Suprapubic skin (tissue), 4 donors: ENCODE measurements at regions not wholly inside any gene's neighbourhood (a gene's known extent, or its start where the extent isn't known, plus 50 kb on each side); places are given as distances from the start of the nearest gene placed in this dataset.

Experiments used
- DNase-seq, 2 donors: peaks; one replicate each; pipeline ENCODE4 v3.0.0-alpha.2; 2019; ENCODE audit warnings: low spot score in 2 of 2
- H3K27ac ChIP-seq: fragments of 200-600 bp; sonication (generic); one replicate; pipeline ENCODE4 v1.5.1; 2019
- H3K27me3 ChIP-seq: fragments of 200-600 bp; sonication (generic); one replicate; pipeline ENCODE4 v1.5.1; 2019
- H3K36me3 ChIP-seq: fragments of 200-600 bp; sonication (generic); one replicate; pipeline ENCODE4 v1.5.1; 2019
- H3K4me1 ChIP-seq: fragments of 200-600 bp; sonication (generic); one replicate; pipeline ENCODE4 v1.5.1; 2019
- H3K4me3 ChIP-seq: fragments of 200-600 bp; sonication (generic); one replicate; pipeline ENCODE4 v1.5.1; 2019; ENCODE audit warnings: mild to moderate bottlenecking
- H3K9me3 ChIP-seq: fragments of 200-600 bp; sonication (generic); one replicate; pipeline ENCODE4 v1.5.1; 2019
- EP300 ChIP-seq: sonication (generic); formaldehyde crosslinking; IDR thresholded peaks from one replicate; pipeline ENCODE4 v1.6.1; 2017; ENCODE audit warnings: antibody characterized with exemption
- POLR2A ChIP-seq, 2 donors: fragments of 450-650 bp; IDR thresholded peaks; one replicate each; pipeline ENCODE4 v1.6.1; 2017; ENCODE audit warnings: antibody characterized with exemption in 2 of 2, mild to moderate bottlenecking in 2 of 2, moderate library complexity in 2 of 2
- POLR2AphosphoS5 ChIP-seq, 3 donors: sonication (generic); formaldehyde crosslinking; IDR thresholded peaks; one replicate each; pipeline ENCODE4 v1.6.1; 2017; ENCODE audit warnings: antibody characterized with exemption in 3 of 3
- WGBS: methylation state at CpG from one replicate; pipeline ENCODE4 v1.1.5; 2018; 5-methylcytosine and 5-hydroxymethylcytosine counted together
- TF ChIP-seq, protein P1 (sequence below), 2 donors: fragments of 200-600 bp in 1 of 2; fragments of 450-650 bp in 1 of 2; sonication (generic) in 1 of 2; IDR thresholded peaks; one replicate each; pipeline ENCODE4 v1.5.1; 2016 to 2019; ENCODE audit warnings: antibody characterized with exemption in 2 of 2, mild to moderate bottlenecking in 1 of 2, moderate library complexity in 1 of 2

DNA sequence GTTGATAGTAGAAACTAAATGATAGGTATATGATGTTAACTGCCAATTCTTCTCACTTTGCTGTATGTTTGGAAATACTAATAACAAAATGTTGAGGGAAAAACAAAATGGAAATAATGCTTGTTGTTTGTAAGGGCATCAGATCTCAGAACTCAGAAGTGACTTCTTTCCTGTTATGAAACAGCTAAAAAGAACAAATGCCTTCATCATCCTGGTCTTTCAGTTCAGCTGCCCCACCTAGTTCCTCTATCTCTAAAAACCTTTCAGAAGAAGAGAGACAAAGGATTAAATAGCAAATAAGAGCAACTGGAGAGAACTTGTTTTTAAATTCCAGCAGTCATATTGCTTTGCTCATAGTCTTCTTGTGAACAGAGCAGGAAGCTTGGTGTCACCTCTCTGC is 345.3 kb upstream of the NCAM1 start:
- Histone ChIP-seq H3K27ac (no peak overlapping the region), H3K9me3 (no peaks in the 10 kb centered on the region), H3K36me3 (no peaks in the 10 kb centered on the region), H3K27me3 (no peaks in the 10 kb centered on the region), H3K4me3 (no peak overlapping the region), H3K4me1 (peaks cover 15% of the 10 kb centered on the region)
- DNase-seq = no peak
- TF ChIP-seq POLR2AphosphoS5 (IDR thresholded peaks at IDR 0.05) = no peak
- TF ChIP-seq, protein P1, sequence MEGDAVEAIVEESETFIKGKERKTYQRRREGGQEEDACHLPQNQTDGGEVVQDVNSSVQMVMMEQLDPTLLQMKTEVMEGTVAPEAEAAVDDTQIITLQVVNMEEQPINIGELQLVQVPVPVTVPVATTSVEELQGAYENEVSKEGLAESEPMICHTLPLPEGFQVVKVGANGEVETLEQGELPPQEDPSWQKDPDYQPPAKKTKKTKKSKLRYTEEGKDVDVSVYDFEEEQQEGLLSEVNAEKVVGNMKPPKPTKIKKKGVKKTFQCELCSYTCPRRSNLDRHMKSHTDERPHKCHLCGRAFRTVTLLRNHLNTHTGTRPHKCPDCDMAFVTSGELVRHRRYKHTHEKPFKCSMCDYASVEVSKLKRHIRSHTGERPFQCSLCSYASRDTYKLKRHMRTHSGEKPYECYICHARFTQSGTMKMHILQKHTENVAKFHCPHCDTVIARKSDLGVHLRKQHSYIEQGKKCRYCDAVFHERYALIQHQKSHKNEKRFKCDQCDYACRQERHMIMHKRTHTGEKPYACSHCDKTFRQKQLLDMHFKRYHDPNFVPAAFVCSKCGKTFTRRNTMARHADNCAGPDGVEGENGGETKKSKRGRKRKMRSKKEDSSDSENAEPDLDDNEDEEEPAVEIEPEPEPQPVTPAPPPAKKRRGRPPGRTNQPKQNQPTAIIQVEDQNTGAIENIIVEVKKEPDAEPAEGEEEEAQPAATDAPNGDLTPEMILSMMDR (IDR thresholded peaks at IDR 0.05) = no peak
- no peak for TF ChIP-seq POLR2A (IDR thresholded peaks at IDR 0.05)
- no peak for TF ChIP-seq EP300

DNA sequence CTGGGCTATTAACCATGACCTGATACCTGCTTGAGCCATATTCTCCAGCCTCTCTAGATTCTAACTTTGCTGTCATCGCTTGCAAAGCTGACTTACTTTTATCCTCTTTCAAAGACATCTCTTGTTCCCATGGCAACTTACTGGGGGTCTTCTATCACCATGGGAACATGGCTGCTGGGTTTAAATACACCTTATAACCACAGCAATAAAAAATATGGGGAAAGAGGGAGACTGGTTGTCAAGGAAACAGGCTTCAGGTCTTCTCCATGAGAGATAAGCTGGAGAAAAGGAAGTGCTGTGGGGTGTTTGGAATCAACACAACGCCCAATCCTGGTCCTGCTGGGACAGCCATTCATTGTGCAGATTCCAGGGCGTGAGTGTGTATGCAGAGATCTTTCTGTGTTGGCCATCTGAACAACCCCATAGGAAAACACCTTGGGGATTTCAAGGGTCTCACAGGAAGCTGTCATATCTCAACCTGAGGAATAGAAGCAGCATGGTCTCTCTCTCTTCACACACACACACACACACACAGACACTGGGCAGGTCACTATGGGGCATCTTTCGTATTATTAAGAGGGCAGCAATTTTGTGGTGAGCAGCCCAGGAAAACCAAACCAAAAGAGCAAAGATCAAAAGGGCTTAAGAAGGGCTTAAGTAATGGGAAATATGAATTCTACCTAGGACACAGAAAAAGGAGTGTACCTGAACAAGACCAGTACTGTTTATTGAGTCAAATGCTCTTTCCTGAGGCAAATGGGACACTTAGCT is 344.7 kb upstream of the NCAM1 start:
- Histone ChIP-seq H3K27ac (no peak overlapping the region), H3K4me3 (no peak overlapping the region), H3K36me3 (no peaks in the 10 kb centered on the region), H3K27me3 (no peaks in the 10 kb centered on the region), H3K9me3 (no peaks in the 10 kb centered on the region), H3K4me1 (peaks cover 15% of the 10 kb centered on the region)
- TF ChIP-seq EP300 = no peak
- no peak for TF ChIP-seq POLR2A (IDR thresholded peaks at IDR 0.05)
- no peak for TF ChIP-seq POLR2AphosphoS5 (IDR thresholded peaks at IDR 0.05)
- WGBS = 92% methylated on average over 4 of the region's 4 CpGs
- no peak for DNase-seq

DNA sequence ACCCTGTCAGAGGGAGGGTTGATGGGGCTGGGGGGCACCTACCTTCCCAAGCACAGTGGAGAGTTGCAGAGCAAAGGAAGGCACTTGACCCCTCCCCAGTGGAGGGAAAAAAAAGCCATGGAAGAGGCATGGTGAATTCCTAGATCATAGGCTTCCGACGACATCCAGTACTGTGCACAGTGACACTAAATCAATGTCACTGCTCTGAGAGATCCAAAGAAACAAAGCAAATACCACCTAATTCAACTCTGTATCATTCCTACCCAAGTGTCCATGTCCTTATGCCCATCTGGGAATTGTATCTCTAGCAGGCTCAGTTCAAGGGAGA is 344.2 kb upstream of the NCAM1 start:
- Histone ChIP-seq H3K4me3 (no peak overlapping the region), H3K9me3 (no peaks in the 10 kb centered on the region), H3K27ac (no peak overlapping the region), H3K27me3 (no peaks in the 10 kb centered on the region), H3K4me1 (peaks cover 14% of the 10 kb centered on the region), H3K36me3 (no peaks in the 10 kb centered on the region)
- DNase-seq = no peak
- 94% methylated on average over 2 of the region's 2 CpGs for WGBS
- TF ChIP-seq, protein P1 (IDR thresholded peaks at IDR 0.05) = no peak
- no peak for TF ChIP-seq POLR2AphosphoS5 (IDR thresholded peaks at IDR 0.05)
- no peak for TF ChIP-seq EP300
- TF ChIP-seq POLR2A (IDR thresholded peaks at IDR 0.05) = no peak

DNA sequence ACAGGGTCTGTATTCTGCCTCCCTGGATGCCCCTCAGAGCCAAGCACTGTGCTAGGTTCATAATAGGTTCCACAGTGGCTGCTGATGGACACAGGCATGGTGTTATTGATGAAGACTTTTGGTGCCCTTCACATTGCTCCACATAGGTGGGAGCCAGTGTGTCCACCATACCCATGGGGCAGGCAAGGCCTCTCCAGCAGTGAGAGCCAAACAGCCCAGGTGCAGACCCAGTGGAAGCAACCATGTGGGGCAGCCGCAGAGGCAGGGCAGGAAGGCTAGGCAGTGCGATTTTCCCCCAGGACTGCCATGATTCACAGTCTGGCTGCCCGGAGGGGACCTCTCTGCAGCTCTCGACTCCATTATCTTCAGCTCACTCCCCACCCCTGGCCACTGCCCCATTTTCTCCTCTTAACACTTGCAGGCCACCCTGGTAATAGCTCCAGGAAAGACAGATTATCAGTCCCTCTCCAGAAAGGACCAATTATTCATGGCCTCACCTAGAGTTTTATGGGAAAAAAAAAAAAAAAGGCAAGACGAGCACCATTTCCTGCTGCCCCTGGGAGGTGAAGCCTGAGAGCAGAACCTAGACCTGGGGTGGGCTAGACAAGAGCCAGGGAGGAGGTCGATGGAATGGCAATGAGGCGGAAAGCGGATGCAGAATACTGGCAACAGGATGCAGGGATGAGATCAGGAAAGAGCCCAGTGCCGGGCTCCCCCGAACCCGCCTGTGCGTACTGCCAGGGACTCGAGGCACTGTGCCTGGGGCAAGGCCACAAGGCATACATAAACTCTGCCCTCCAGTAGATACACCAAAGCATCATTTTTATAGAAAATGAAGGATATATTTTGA is 343.0 kb upstream of the NCAM1 start:
- WGBS = 87% methylated on average over 13 of the region's 13 CpGs
- Histone ChIP-seq H3K27me3 (no peaks in the 10 kb centered on the region), H3K4me3 (no peak overlapping the region), H3K27ac (no peak overlapping the region), H3K4me1 (peaks cover 3% of the 10 kb centered on the region), H3K9me3 (no peaks in the 10 kb centered on the region), H3K36me3 (no peaks in the 10 kb centered on the region)
- DNase-seq = no peak
- TF ChIP-seq POLR2AphosphoS5 (IDR thresholded peaks at IDR 0.05) (no peak), POLR2A (IDR thresholded peaks at IDR 0.05) (no peak), EP300 (no peak)
- TF ChIP-seq, protein P1 (IDR thresholded peaks at IDR 0.05) = no peak

DNA sequence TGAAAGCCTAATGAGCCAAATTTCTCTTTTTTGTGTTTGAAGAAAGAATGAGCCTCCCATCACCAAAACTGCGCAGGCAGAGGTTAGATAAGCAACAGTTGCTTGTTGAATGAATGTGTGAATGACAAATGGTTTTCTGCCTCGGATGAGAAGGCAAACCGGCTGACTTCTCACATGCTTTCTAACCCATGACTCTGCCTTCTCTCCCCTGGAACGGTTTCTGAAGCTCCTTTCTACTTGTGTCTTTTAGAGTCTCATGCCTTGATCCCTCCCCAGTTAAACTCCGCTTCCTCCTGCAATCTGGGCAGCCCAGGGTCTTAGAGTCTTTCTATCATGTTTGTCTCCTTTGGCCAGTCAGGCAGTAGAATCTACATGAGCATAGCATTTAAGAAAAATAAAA is 342.1 kb upstream of the NCAM1 start:
- no peak overlapping the region for H3K27ac ChIP-seq
- H3K36me3 ChIP-seq = no peaks in the 10 kb centered on the region
- H3K4me1 ChIP-seq = no peaks in the 10 kb centered on the region
- no peak overlapping the region for H3K4me3 ChIP-seq
- TF ChIP-seq, protein P1 (IDR thresholded peaks at IDR 0.05) = no peak
- TF ChIP-seq EP300 (no peak), POLR2A (IDR thresholded peaks at IDR 0.05) (no peak), POLR2AphosphoS5 (IDR thresholded peaks at IDR 0.05) (no peak)
- H3K9me3 ChIP-seq = no peaks in the 10 kb centered on the region
- H3K27me3 ChIP-seq = no peaks in the 10 kb centered on the region
- WGBS = 84% methylated on average over 5 of the region's 5 CpGs
- DNase-seq = no peak
